ENCODE measurements at regions not wholly inside any gene's neighbourhood (a gene's known extent, or its start where the extent isn't known, plus 50 kb on each side); places are given as distances from the start of the nearest gene placed in this dataset.
"Not testable (repeated sequence)": the region's sequence is repeated elsewhere in the genome, so short reads cannot be mapped to it uniquely, and the experiment has no call there.

DNA sequence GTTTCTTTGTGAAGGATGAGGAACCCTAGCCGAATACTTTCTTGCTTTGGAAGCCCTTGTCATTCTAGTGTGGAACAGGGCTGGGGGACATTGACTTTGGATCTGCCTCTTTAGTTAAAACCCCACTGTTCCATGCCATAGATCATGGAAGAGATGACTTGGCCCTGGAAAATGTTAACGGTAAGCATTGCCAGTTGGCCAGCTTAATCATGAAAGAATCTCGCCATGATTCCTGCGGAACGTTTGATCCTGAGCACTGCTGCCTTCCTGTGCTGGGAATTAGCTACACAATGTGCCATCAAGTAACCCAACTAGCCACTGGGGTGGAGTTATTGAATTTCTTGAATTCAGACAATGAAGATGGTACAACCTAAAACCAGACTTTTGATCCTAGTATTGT lies 177.6 kb upstream of the FZD8 start:
- H3K79me2 ChIP-seq (ENCODE audit: control insufficient read depth, insufficient read depth, low read length) = no peaks in the 10 kb centered on the region
- H2BK5ac ChIP-seq (ENCODE audit: low read length) = no peak overlapping the region
- H2BK15ac ChIP-seq (replicated peaks; ENCODE audit: low read depth) = no peak overlapping the region
- peak overlapping the region; percentile 76 for H3K18ac ChIP-seq (ENCODE audit: low read length)
- no peak overlapping the region for H3K9ac ChIP-seq (ENCODE audit: low read length)
- no peak overlapping the region for H2AK5ac ChIP-seq (ENCODE audit: low read length)
- H4K5ac ChIP-seq (ENCODE audit: low read length) = peak overlapping the region; percentile 21
- no peak overlapping the region for H3K4me2 ChIP-seq (ENCODE audit: low read length)
- H3K79me1 ChIP-seq (ENCODE audit: low read length) = no peaks in the 10 kb centered on the region
- no peaks in the 10 kb centered on the region for H3K36me3 ChIP-seq (ENCODE audit: control insufficient read depth, insufficient read depth, low read length)
- no peak overlapping the region for H3K4ac ChIP-seq (ENCODE audit: low read depth, low read length)
- no peak overlapping the region for H4K8ac ChIP-seq (ENCODE audit: low read depth, low read length)
- DNase-seq = no peak
- H2BK120ac ChIP-seq (ENCODE audit: low read depth, low read length) = peak overlapping the region; percentile 29
- H3K23ac ChIP-seq (ENCODE audit: low read length) = no peak overlapping the region
- H3K56ac ChIP-seq (ENCODE audit: low read length) = no peak overlapping the region
- no peaks in the 10 kb centered on the region for H3K27me3 ChIP-seq (ENCODE audit: insufficient read depth, low read length, poor library complexity)
- peaks cover 15% of the 10 kb centered on the region for H3K4me1 ChIP-seq (ENCODE audit: control insufficient read depth, low read depth, low read length)
- H3K4me3 ChIP-seq (ENCODE audit: low read length) = no peak overlapping the region
- no CpG with 5 or more reads among the region's 5 CpGs for WGBS (ENCODE audit: extremely low coverage, insufficient coverage, low lambda C conversion rate)
- no peak overlapping the region for H3K27ac ChIP-seq (ENCODE audit: low read depth, low read length)

DNA sequence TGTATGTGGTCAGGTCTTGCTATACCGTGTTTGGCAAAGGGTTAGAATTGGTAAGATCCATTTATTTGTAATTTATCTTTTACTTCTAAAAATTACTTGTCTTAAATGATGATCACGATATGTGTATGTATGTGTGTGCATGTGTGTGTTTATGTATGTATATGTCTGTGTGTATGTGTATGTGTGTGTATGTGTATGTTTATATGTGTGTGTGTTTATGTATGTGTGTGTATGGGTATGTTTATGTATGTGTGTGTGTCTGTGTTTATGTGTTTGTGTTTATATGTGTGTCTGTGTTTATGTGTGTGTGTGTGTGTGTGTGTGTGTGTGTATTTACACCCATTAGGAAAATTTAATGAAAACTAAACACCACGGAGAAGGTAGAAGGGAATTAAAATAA lies 176.9 kb upstream of the FZD8 start:
- H3K23ac ChIP-seq (ENCODE audit: low read length) = no peak overlapping the region
- H3K56ac ChIP-seq (ENCODE audit: low read length) = no peak overlapping the region
- H2BK15ac ChIP-seq (replicated peaks; ENCODE audit: low read depth) = no peak overlapping the region
- no peak overlapping the region for H2BK5ac ChIP-seq (ENCODE audit: low read length)
- H3K27me3 ChIP-seq (ENCODE audit: insufficient read depth, low read length, poor library complexity) = no peaks in the 10 kb centered on the region
- H3K9ac ChIP-seq (ENCODE audit: low read length) = no peak overlapping the region
- H3K4me2 ChIP-seq (ENCODE audit: low read length) = no peak overlapping the region
- no peak overlapping the region for H3K18ac ChIP-seq (ENCODE audit: low read length)
- H4K5ac ChIP-seq (ENCODE audit: low read length) = no peak overlapping the region
- H4K8ac ChIP-seq (ENCODE audit: low read depth, low read length) = no peak overlapping the region
- no peaks in the 10 kb centered on the region for H3K79me2 ChIP-seq (ENCODE audit: control insufficient read depth, insufficient read depth, low read length)
- H3K36me3 ChIP-seq (ENCODE audit: control insufficient read depth, insufficient read depth, low read length) = no peaks in the 10 kb centered on the region
- H3K4me3 ChIP-seq (ENCODE audit: low read length) = no peak overlapping the region
- no peak overlapping the region for H3K27ac ChIP-seq (ENCODE audit: low read depth, low read length)
- no peak overlapping the region for H3K4ac ChIP-seq (ENCODE audit: low read depth, low read length)
- no peak overlapping the region for H2BK120ac ChIP-seq (ENCODE audit: low read depth, low read length)
- H3K79me1 ChIP-seq (ENCODE audit: low read length) = no peaks in the 10 kb centered on the region
- H3K4me1 ChIP-seq (ENCODE audit: control insufficient read depth, low read depth, low read length) = peaks cover 15% of the 10 kb centered on the region
- no peak for DNase-seq
- no peak overlapping the region for H2AK5ac ChIP-seq (ENCODE audit: low read length)
- 100% methylated on average over 1 of the region's 3 CpGs for WGBS (ENCODE audit: extremely low coverage, insufficient coverage, low lambda C conversion rate)

DNA sequence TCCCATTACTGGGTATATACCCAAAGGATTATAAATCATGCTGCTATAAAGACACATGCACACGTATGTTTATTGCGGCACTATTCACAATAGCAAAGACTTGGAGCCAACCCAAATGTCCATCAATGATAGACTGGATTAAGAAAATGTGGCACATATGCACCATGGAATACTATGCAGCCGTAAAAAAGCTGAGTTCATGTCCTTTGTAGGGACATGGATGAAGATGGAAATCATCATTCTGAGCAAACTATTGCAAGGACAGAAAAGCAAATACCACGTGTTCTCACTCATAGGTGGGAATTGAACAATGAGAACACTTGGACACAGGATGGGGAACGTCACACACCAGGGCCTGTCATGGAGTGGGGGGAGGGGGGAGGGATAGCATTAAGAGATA lies 175.0 kb upstream of the FZD8 start:
- no CpG with 5 or more reads among the region's 5 CpGs for WGBS (ENCODE audit: extremely low coverage, insufficient coverage, low lambda C conversion rate)
- not testable (repeated sequence) for DNase-seq; H3K9ac ChIP-seq (ENCODE audit: low read length); H3K36me3 ChIP-seq (ENCODE audit: control insufficient read depth, insufficient read depth, low read length); H3K27me3 ChIP-seq (ENCODE audit: insufficient read depth, low read length, poor library complexity); H3K56ac ChIP-seq (ENCODE audit: low read length); H3K4ac ChIP-seq (ENCODE audit: low read depth, low read length); H2BK120ac ChIP-seq (ENCODE audit: low read depth, low read length); H3K79me1 ChIP-seq (ENCODE audit: low read length); H3K23ac ChIP-seq (ENCODE audit: low read length); H4K5ac ChIP-seq (ENCODE audit: low read length); H3K27ac ChIP-seq (ENCODE audit: low read depth, low read length); H3K4me3 ChIP-seq (ENCODE audit: low read length); H3K79me2 ChIP-seq (ENCODE audit: control insufficient read depth, insufficient read depth, low read length); H3K18ac ChIP-seq (ENCODE audit: low read length); H2BK5ac ChIP-seq (ENCODE audit: low read length); H2BK15ac ChIP-seq (replicated peaks; ENCODE audit: low read depth); H2AK5ac ChIP-seq (ENCODE audit: low read length); H3K4me2 ChIP-seq (ENCODE audit: low read length); H4K8ac ChIP-seq (ENCODE audit: low read depth, low read length)
- H3K4me1 ChIP-seq (ENCODE audit: control insufficient read depth, low read depth, low read length) = peaks cover 11% of the 10 kb centered on the region

DNA sequence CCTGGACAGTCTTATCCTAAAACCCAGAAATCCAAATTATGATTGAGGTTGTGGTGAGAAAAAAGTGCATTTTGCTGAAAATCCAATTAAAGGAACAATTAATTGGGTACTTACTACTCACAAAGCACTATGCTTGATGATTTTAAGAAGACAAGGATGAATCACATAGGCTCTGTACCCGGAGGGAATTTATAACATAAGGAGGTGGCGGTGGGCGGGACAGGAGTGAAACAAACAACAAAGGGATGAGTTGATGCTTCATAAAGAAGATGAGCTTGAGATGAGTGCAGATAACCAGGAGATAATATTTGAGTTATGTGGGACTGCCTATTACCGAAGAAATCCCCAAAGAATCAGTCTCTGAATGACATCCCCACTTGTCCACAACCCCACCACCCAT lies 171.1 kb upstream of the FZD8 start:
- H3K4me3 ChIP-seq (ENCODE audit: low read length) = no peak overlapping the region
- H3K27ac ChIP-seq (ENCODE audit: low read depth, low read length) = no peak overlapping the region
- H3K18ac ChIP-seq (ENCODE audit: low read length) = no peak overlapping the region
- no peaks in the 10 kb centered on the region for H3K79me1 ChIP-seq (ENCODE audit: low read length)
- no peak overlapping the region for H2AK5ac ChIP-seq (ENCODE audit: low read length)
- no peaks in the 10 kb centered on the region for H3K27me3 ChIP-seq (ENCODE audit: insufficient read depth, low read length, poor library complexity)
- H3K4me1 ChIP-seq (ENCODE audit: control insufficient read depth, low read depth, low read length) = no peaks in the 10 kb centered on the region
- H2BK5ac ChIP-seq (ENCODE audit: low read length) = no peak overlapping the region
- no peak for DNase-seq
- H3K9ac ChIP-seq (ENCODE audit: low read length) = no peak overlapping the region
- H3K36me3 ChIP-seq (ENCODE audit: control insufficient read depth, insufficient read depth, low read length) = no peaks in the 10 kb centered on the region
- H3K79me2 ChIP-seq (ENCODE audit: control insufficient read depth, insufficient read depth, low read length) = no peaks in the 10 kb centered on the region
- no peak overlapping the region for H2BK15ac ChIP-seq (replicated peaks; ENCODE audit: low read depth)
- WGBS (ENCODE audit: extremely low coverage, insufficient coverage, low lambda C conversion rate) = no CpG with 5 or more reads among the region's 4 CpGs
- H3K56ac ChIP-seq (ENCODE audit: low read length) = no peak overlapping the region
- no peak overlapping the region for H3K4me2 ChIP-seq (ENCODE audit: low read length)
- H3K23ac ChIP-seq (ENCODE audit: low read length) = no peak overlapping the region
- no peak overlapping the region for H4K8ac ChIP-seq (ENCODE audit: low read depth, low read length)
- no peak overlapping the region for H2BK120ac ChIP-seq (ENCODE audit: low read depth, low read length)
- no peak overlapping the region for H4K5ac ChIP-seq (ENCODE audit: low read length)
- H3K4ac ChIP-seq (ENCODE audit: low read depth, low read length) = no peak overlapping the region

DNA sequence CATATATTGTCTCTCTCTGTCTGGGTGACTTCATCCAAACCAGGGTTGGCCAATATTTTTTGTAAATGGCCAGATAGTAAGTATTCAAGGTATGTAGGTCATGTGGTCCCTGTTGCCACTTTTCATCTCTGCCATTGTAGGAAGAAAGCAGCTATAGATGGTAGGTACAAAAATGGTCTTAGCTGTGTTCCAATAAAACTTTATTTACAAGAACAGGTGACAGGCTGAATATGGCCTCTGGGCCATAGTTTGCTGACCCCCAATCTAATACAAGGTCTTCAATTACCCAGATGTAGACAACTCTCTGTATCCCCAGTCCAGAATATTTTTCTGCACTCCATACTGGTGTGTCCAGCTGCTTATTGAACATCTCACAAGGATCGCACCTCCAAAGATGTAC lies 166.2 kb upstream of the FZD8 start:
- WGBS (ENCODE audit: extremely low coverage, insufficient coverage, low lambda C conversion rate) = no CpG with 5 or more reads among the region's 1 CpG
- Histone ChIP-seq H3K56ac (ENCODE audit: low read length) (no peak overlapping the region), H3K79me1 (ENCODE audit: low read length) (no peaks in the 10 kb centered on the region), H3K18ac (ENCODE audit: low read length) (no peak overlapping the region), H3K79me2 (ENCODE audit: control insufficient read depth, insufficient read depth, low read length) (no peaks in the 10 kb centered on the region), H3K4me2 (ENCODE audit: low read length) (no peak overlapping the region), H3K4me3 (ENCODE audit: low read length) (no peak overlapping the region), H3K4me1 (ENCODE audit: control insufficient read depth, low read depth, low read length) (peaks cover 2% of the 10 kb centered on the region), H2BK15ac (replicated peaks; ENCODE audit: low read depth) (no peak overlapping the region), H3K27ac (ENCODE audit: low read depth, low read length) (no peak overlapping the region), H2BK5ac (ENCODE audit: low read length) (no peak overlapping the region), H3K4ac (ENCODE audit: low read depth, low read length) (no peak overlapping the region), H3K36me3 (ENCODE audit: control insufficient read depth, insufficient read depth, low read length) (no peaks in the 10 kb centered on the region), H2BK120ac (ENCODE audit: low read depth, low read length) (no peak overlapping the region), H4K8ac (ENCODE audit: low read depth, low read length) (no peak overlapping the region), H2AK5ac (ENCODE audit: low read length) (no peak overlapping the region), H4K5ac (ENCODE audit: low read length) (no peak overlapping the region), H3K9ac (ENCODE audit: low read length) (no peak overlapping the region), H3K27me3 (ENCODE audit: insufficient read depth, low read length, poor library complexity) (no peaks in the 10 kb centered on the region), H3K23ac (ENCODE audit: low read length) (no peak overlapping the region)
- no peak for DNase-seq

DNA sequence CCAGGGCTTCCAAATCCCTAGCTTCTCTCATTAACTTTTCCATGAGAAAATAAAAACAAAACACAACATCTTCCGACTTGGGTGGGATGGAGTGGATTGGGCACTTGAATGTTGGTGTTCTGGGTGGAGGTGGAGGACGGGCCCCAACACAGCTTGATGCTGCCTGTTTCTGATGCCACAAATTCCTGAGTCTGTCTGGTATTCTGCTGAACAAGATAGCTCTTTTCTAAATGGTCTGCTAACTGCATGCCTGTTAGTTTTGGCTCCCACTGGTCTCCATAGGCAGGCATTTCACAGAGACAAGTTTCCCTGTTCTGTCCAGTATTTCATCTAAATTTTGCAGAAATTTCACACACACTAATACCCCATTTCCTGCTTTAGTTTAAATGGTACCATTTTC lies 160.9 kb upstream of the FZD8 start:
- DNase-seq = peak; percentile 45
- no peak overlapping the region for H3K4me3 ChIP-seq (ENCODE audit: low read length)
- H3K79me2 ChIP-seq (ENCODE audit: control insufficient read depth, insufficient read depth, low read length) = no peaks in the 10 kb centered on the region
- H2BK15ac ChIP-seq (replicated peaks; ENCODE audit: low read depth) = no peak overlapping the region
- no peak overlapping the region for H2BK5ac ChIP-seq (ENCODE audit: low read length)
- H2AK5ac ChIP-seq (ENCODE audit: low read length) = no peak overlapping the region
- no peak overlapping the region for H3K4me2 ChIP-seq (ENCODE audit: low read length)
- no CpG with 5 or more reads among the region's 2 CpGs for WGBS (ENCODE audit: extremely low coverage, insufficient coverage, low lambda C conversion rate)
- no peak overlapping the region for H4K8ac ChIP-seq (ENCODE audit: low read depth, low read length)
- H3K23ac ChIP-seq (ENCODE audit: low read length) = no peak overlapping the region
- no peak overlapping the region for H4K5ac ChIP-seq (ENCODE audit: low read length)
- H3K4me1 ChIP-seq (ENCODE audit: control insufficient read depth, low read depth, low read length) = peaks cover 3% of the 10 kb centered on the region
- no peak overlapping the region for H2BK120ac ChIP-seq (ENCODE audit: low read depth, low read length)
- no peak overlapping the region for H3K56ac ChIP-seq (ENCODE audit: low read length)
- no peaks in the 10 kb centered on the region for H3K79me1 ChIP-seq (ENCODE audit: low read length)
- no peak overlapping the region for H3K27ac ChIP-seq (ENCODE audit: low read depth, low read length)
- no peak overlapping the region for H3K18ac ChIP-seq (ENCODE audit: low read length)
- no peak overlapping the region for H3K9ac ChIP-seq (ENCODE audit: low read length)
- no peak overlapping the region for H3K4ac ChIP-seq (ENCODE audit: low read depth, low read length)
- no peaks in the 10 kb centered on the region for H3K27me3 ChIP-seq (ENCODE audit: insufficient read depth, low read length, poor library complexity)
- H3K36me3 ChIP-seq (ENCODE audit: control insufficient read depth, insufficient read depth, low read length) = no peaks in the 10 kb centered on the region
